Upper lobe of left lung (tissue), 4 donors: ENCODE measurements at regions not wholly inside any gene's neighbourhood (a gene's known extent, or its start where the extent isn't known, plus 50 kb on each side); places are given as distances from the start of the nearest gene placed in this dataset.

Experiments used
- POLR2A ChIP-seq, 4 donors: fragments of 450-650 bp; IDR thresholded peaks; one replicate each; pipeline ENCODE4 v1.5.1; 2016 to 2017; ENCODE audit warnings: antibody characterized with exemption in 4 of 4, mild to moderate bottlenecking in 2 of 4
- POLR2AphosphoS5 ChIP-seq, 2 donors: sonication (generic); formaldehyde crosslinking; IDR thresholded peaks; one replicate each; pipeline ENCODE4 v1.5.1; 2017; ENCODE audit warnings: antibody characterized with exemption in 2 of 2

GRCh38 chr11:95375886-95376285 is 144.9 kb upstream of the SESN3 start:
- TF ChIP-seq POLR2A (IDR thresholded peaks at IDR 0.05) (no peak), POLR2AphosphoS5 (IDR thresholded peaks at IDR 0.05) (no peak)
